Prostate gland (tissue), 2 donors: ENCODE measurements at regions not wholly inside any gene's neighbourhood (a gene's known extent, or its start where the extent isn't known, plus 50 kb on each side); places are given as distances from the start of the nearest gene placed in this dataset.
"Not testable (repeated sequence)": the region's sequence is repeated elsewhere in the genome, so short reads cannot be mapped to it uniquely, and the experiment has no call there.

Experiments used
- DNase-seq: peaks from one replicate; pipeline ENCODE4 v3.0.0-alpha.2; 2019; ENCODE audit warnings: low spot score
- H3K27ac ChIP-seq, 2 donors: fragments of 200-600 bp; sonication (generic); 2 replicates each; pipeline ENCODE4 v1.5.1; 2017 to 2019
- H3K27me3 ChIP-seq: fragments of 200-600 bp; sonication (generic); replicated peaks from 2 replicates; pipeline ENCODE4 v1.5.1; 2019; ENCODE audit not compliant: insufficient read depth
- H3K36me3 ChIP-seq, 2 donors: fragments of 200-600 bp; sonication (generic); 1 replicate in 1 of 2; 2 replicates in 1 of 2; pipeline versions ENCODE4 v1.5.1 to v1.8.1; 2017 to 2019
- H3K4me1 ChIP-seq: fragments of 200-600 bp; sonication (generic); replicated peaks from 2 replicates; pipeline ENCODE4 v1.5.1; 2019
- H3K4me3 ChIP-seq, 2 donors: fragments of 200-600 bp; sonication (generic); 2 replicates each; pipeline ENCODE4 v1.5.1; 2017 to 2019
- H3K9me3 ChIP-seq: fragments of 200-600 bp; sonication (generic); 2 replicates; pipeline ENCODE4 v1.5.1; 2017
- CTCF ChIP-seq, 4 experiments: fragments of 200-600 bp in 2 of 4; fragments of 450-650 bp in 2 of 4; sonication (generic) in 2 of 4; IDR thresholded peaks; 1 replicate in 3 of 4; 2 replicates in 1 of 4; pipeline ENCODE4 v1.5.1; 2016 to 2019; ENCODE audit warnings: antibody characterized with exemption in 4 of 4, mild to moderate bottlenecking in 2 of 4, moderate library complexity in 2 of 4
- POLR2A ChIP-seq: fragments of 450-650 bp; IDR thresholded peaks from one replicate; pipeline ENCODE4 v1.6.1; 2016; ENCODE audit warnings: antibody characterized with exemption, mild to moderate bottlenecking
- POLR2AphosphoS5 ChIP-seq: sonication (generic); formaldehyde crosslinking; IDR thresholded peaks from one replicate; pipeline ENCODE4 v1.6.1; 2017; ENCODE audit warnings: antibody characterized with exemption
- WGBS: methylation state at CpG from one replicate; pipeline ENCODE4 v1.1.5; 2018; 5-methylcytosine and 5-hydroxymethylcytosine counted together
- intact Hi-C: fragments of 100-400 bp; cut with DNase I; formaldehyde crosslinking; loops from one replicate; pipeline ENCODE4 v1.14.2; 2022

- no peaks in the 10 kb centered on the region for H3K27me3 ChIP-seq
- intact Hi-C loops = no loop called here
- WGBS = 77% methylated on average over 2 of the region's 2 CpGs
- no peaks in the 10 kb centered on the region for H3K9me3 ChIP-seq
- no peak for DNase-seq
- H3K27ac ChIP-seq = no peak overlapping the region
- TF ChIP-seq POLR2AphosphoS5 (no peak), CTCF (IDR thresholded peaks at IDR 0.05) (no peak), POLR2A (no peak)
- no peaks in the 10 kb centered on the region for H3K36me3 ChIP-seq
- H3K4me3 ChIP-seq = no peak overlapping the region
- H3K4me1 ChIP-seq = no peaks in the 10 kb centered on the region
Measured at GRCh38 chr5:72703876-72704275, 112.6 kb upstream of the TNPO1 start.

- H3K36me3 ChIP-seq = no peaks in the 10 kb centered on the region
- no peak for DNase-seq
- intact Hi-C loops = no loop called here
- H3K4me3 ChIP-seq = no peak overlapping the region
- TF ChIP-seq POLR2AphosphoS5 (no peak), CTCF (IDR thresholded peaks at IDR 0.05) (no peak), POLR2A (no peak)
- no peaks in the 10 kb centered on the region for H3K4me1 ChIP-seq
- H3K9me3 ChIP-seq = no peaks in the 10 kb centered on the region
- WGBS = 55% methylated on average over 5 of the region's 5 CpGs
- H3K27ac ChIP-seq = no peak overlapping the region
- no peaks in the 10 kb centered on the region for H3K27me3 ChIP-seq
Measured at GRCh38 chr5:72702881-72703434, 113.5 kb upstream of the TNPO1 start.

- DNase-seq, H3K27ac ChIP-seq, H3K9me3 ChIP-seq, H3K4me3 ChIP-seq, H3K27me3 ChIP-seq, H3K36me3 ChIP-seq, H3K4me1 ChIP-seq, intact Hi-C loops: not testable (repeated sequence)
Measured at GRCh38 chr5:72702105-72702504, 114.4 kb upstream of the TNPO1 start.

- TF ChIP-seq CTCF (IDR thresholded peaks at IDR 0.05) (no peak), POLR2AphosphoS5 (no peak), POLR2A (no peak)
- Histone ChIP-seq H3K27me3 (no peaks in the 10 kb centered on the region), H3K27ac (no peak overlapping the region), H3K36me3 (no peaks in the 10 kb centered on the region), H3K9me3 (no peaks in the 10 kb centered on the region), H3K4me1 (no peaks in the 10 kb centered on the region), H3K4me3 (no peak overlapping the region)
- intact Hi-C loops = no loop called here
- DNase-seq = no peak
- 49% methylated on average over 4 of the region's 4 CpGs for WGBS
Measured at GRCh38 chr5:72698481-72698880, 118.0 kb upstream of the TNPO1 start.

GRCh38 chr5:72697622-72698021 lies 118.8 kb upstream of the TNPO1 start:
- Histone ChIP-seq H3K36me3 (no peaks in the 10 kb centered on the region), H3K27me3 (no peaks in the 10 kb centered on the region), H3K4me3 (no peak overlapping the region), H3K4me1 (no peaks in the 10 kb centered on the region), H3K27ac (no peak overlapping the region), H3K9me3 (no peaks in the 10 kb centered on the region)
- intact Hi-C loops = no loop called here
- WGBS = 92% methylated on average over 2 of the region's 2 CpGs
- DNase-seq = no peak
- TF ChIP-seq POLR2AphosphoS5 (no peak), CTCF (IDR thresholded peaks at IDR 0.05) (no peak), POLR2A (no peak)
